Neuronal stem cell (in vitro differentiated cells): ENCODE measurements at regions not wholly inside any gene's neighbourhood (a gene's known extent, or its start where the extent isn't known, plus 50 kb on each side); places are given as distances from the start of the nearest gene placed in this dataset.
"Not testable (repeated sequence)": the region's sequence is repeated elsewhere in the genome, so short reads cannot be mapped to it uniquely, and the experiment has no call there.

Experiments
- DNase-seq: peaks from one replicate; pipeline ENCODE4 v3.0.0-alpha.2; 2013; ENCODE audit warnings: low spot score
- H2AFZ ChIP-seq: one replicate; pipeline ENCODE4 v1.6.1; 2013; ENCODE audit warnings: mild to moderate bottlenecking, low read length, inconsistent platforms
- H2AK5ac ChIP-seq: 2 replicates; pipeline ENCODE4 v1.6.1; 2013; ENCODE audit warnings: low read depth, mild to moderate bottlenecking, inconsistent platforms, low read length, moderate library complexity, mixed read lengths
- H2BK120ac ChIP-seq: 2 replicates; pipeline ENCODE4 v1.6.1; 2013; ENCODE audit warnings: low read depth, mild to moderate bottlenecking, inconsistent platforms, low read length, moderate library complexity, mixed read lengths
- H2BK12ac ChIP-seq: one replicate; pipeline ENCODE4 v1.6.1; 2013; ENCODE audit warnings: low read length, inconsistent platforms
- H2BK15ac ChIP-seq: 2 replicates; pipeline ENCODE4 v1.6.1; 2013; ENCODE audit warnings: mild to moderate bottlenecking, low read length, inconsistent platforms, mixed read lengths
- H2BK5ac ChIP-seq: one replicate; pipeline ENCODE4 v1.6.1; 2013; ENCODE audit warnings: inconsistent platforms, mild to moderate bottlenecking, low read length, moderate library complexity
- H3K14ac ChIP-seq: one replicate; pipeline ENCODE4 v1.6.1; 2013; ENCODE audit warnings: low read length, inconsistent platforms
- H3K18ac ChIP-seq: 2 replicates; pipeline ENCODE4 v1.6.1; 2013; ENCODE audit warnings: low read length, inconsistent platforms
- H3K23ac ChIP-seq: 2 replicates; pipeline ENCODE4 v1.6.1; 2013; ENCODE audit warnings: low read depth, mild to moderate bottlenecking, mixed read lengths, low read length, inconsistent platforms; ENCODE audit not compliant: poor library complexity
- H3K27ac ChIP-seq: replicated peaks from 3 replicates; pipeline ENCODE4 v1.5.1; 2013; ENCODE audit warnings: low read length, inconsistent platforms
- H3K27me3 ChIP-seq, 3 experiments: 2 replicates each; pipeline ENCODE4 v1.6.1; 2013; ENCODE audit warnings: low read length in 3 of 3, mild to moderate bottlenecking in 2 of 3, inconsistent platforms in 1 of 3, low read depth in 1 of 3, mixed read lengths in 1 of 3, moderate library complexity in 1 of 3; ENCODE audit not compliant: control insufficient read depth in 3 of 3, insufficient read depth in 3 of 3
- H3K36me3 ChIP-seq, 2 donors: replicated peaks in 1 of 2; 2 replicates each; pipeline ENCODE4 v1.6.1; 2013; ENCODE audit warnings: low read length in 2 of 2; ENCODE audit not compliant: control insufficient read depth in 2 of 2, insufficient read depth in 2 of 2
- H3K4ac ChIP-seq: 2 replicates; pipeline ENCODE4 v1.6.1; 2013; ENCODE audit warnings: inconsistent platforms, mild to moderate bottlenecking, low read length, moderate library complexity
- H3K4me1 ChIP-seq, 2 donors: 1 replicate in 1 of 2; 2 replicates in 1 of 2; pipeline ENCODE4 v1.6.1; 2013; ENCODE audit warnings: low read length in 2 of 2, low read depth in 1 of 2; ENCODE audit not compliant: control insufficient read depth in 2 of 2, insufficient read depth in 1 of 2
- H3K4me2 ChIP-seq: one replicate; pipeline ENCODE4 v1.6.1; 2013; ENCODE audit warnings: mild to moderate bottlenecking, low read length, inconsistent platforms; ENCODE audit not compliant: insufficient read depth, poor library complexity, severe bottlenecking
- H3K4me3 ChIP-seq, 2 donors: 2 replicates each; pipeline ENCODE4 v1.5.1; 2013; ENCODE audit warnings: low read length in 2 of 2, mild to moderate bottlenecking in 2 of 2, inconsistent platforms in 1 of 2, moderate library complexity in 1 of 2
- H3K79me1 ChIP-seq: one replicate; pipeline ENCODE4 v1.6.1; 2013; ENCODE audit warnings: low read depth, mild to moderate bottlenecking, inconsistent platforms, low read length, moderate library complexity
- H3K9ac ChIP-seq: one replicate; pipeline ENCODE4 v1.6.1; 2013; ENCODE audit warnings: mild to moderate bottlenecking, low read depth, low read length, inconsistent platforms; ENCODE audit not compliant: poor library complexity
- H3K9me3 ChIP-seq, 2 donors: replicated peaks in 1 of 2; 2 replicates each; pipeline versions ENCODE3 to v1.6.1; 2013; ENCODE audit warnings: low read length in 2 of 2, mild to moderate bottlenecking in 2 of 2, inconsistent platforms in 1 of 2, low read depth in 1 of 2, mixed read lengths in 1 of 2, moderate library complexity in 1 of 2; ENCODE audit not compliant: control insufficient read depth in 2 of 2, insufficient read depth in 1 of 2
- H4K8ac ChIP-seq: one replicate; pipeline ENCODE4 v1.6.1; 2013; ENCODE audit warnings: low read depth, mild to moderate bottlenecking, inconsistent platforms, low read length, moderate library complexity
- H4K91ac ChIP-seq: one replicate; pipeline ENCODE4 v1.6.1; 2013; ENCODE audit warnings: low read length, low read depth, mild to moderate bottlenecking, inconsistent platforms; ENCODE audit not compliant: poor library complexity
- WGBS, 2 donors: extraction: QIAGEN DNeasy Blood & Tissue Kit; methylation state at CpG; one replicate each; pipeline ENCODE4 v1.1.7; 2013; ENCODE audit warnings: missing lambda C conversion rate in 2 of 2, mixed read lengths in 1 of 2; ENCODE audit not compliant: insufficient read length in 2 of 2, insufficient replicate concordance in 1 of 2; ENCODE audit errors: extremely low coverage in 2 of 2; 5-methylcytosine and 5-hydroxymethylcytosine counted together

DNA sequence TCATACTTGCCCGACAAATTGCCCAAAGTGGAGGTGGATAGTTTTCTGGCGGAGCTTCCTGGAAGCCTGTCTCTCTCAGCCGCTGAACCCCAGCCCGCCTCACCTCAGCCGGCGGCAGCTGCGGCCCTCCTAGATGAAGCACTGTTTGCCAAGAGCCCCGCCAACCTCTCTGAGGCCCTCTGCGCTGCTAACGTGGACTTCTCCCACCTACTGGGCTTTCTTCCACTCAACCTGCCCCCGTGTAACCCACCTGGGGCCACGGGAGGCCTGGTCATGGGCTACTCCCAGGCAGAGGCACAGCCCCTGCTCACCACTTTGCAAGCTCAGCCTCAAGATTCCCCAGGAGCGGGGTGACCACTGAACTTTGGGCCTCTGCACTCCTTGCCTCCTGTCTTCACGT lies 254.1 kb downstream of the NKX6-1 start:
- not testable (repeated sequence) for H4K8ac ChIP-seq, H2AFZ ChIP-seq, H3K9ac ChIP-seq, H2BK12ac ChIP-seq, H3K18ac ChIP-seq, DNase-seq, H3K27ac ChIP-seq, H2AK5ac ChIP-seq, H3K4me3 ChIP-seq, H3K27me3 ChIP-seq, H3K9me3 ChIP-seq, H3K36me3 ChIP-seq, H3K23ac ChIP-seq, H3K4me2 ChIP-seq, H4K91ac ChIP-seq, H3K14ac ChIP-seq, H2BK15ac ChIP-seq, H2BK5ac ChIP-seq, H3K4me1 ChIP-seq, H2BK120ac ChIP-seq, H3K79me1 ChIP-seq, H3K4ac ChIP-seq
- WGBS, 2 donors: no CpG with 5 or more reads among the region's 14 CpGs

DNA sequence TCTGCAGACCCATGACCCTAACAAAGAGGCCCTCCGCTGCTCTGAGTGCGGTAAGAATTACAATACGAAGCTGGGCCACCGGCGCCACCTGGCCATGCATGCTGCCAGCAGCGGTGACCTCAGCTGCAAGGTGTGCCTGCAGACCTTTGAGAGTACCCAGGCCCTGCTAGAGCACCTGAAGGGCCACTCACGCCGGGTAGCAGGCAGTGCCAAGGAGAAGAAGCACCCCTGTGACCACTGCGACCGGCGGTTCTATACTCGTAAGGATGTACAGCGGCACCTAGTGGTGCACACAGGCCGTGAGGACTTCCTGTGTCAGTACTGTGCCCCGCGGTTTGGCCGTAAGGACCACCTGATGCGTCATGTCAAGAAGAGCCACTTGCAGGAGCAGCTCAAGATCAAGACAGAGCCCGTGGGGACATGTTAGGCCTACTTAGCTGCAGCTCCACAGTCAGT lies 254.7 kb downstream of the NKX6-1 start:
- not testable (repeated sequence) for H3K4me1 ChIP-seq, H4K8ac ChIP-seq, H3K9ac ChIP-seq, H2AFZ ChIP-seq, H2BK5ac ChIP-seq, H3K18ac ChIP-seq, H3K4me3 ChIP-seq, H2AK5ac ChIP-seq, H3K14ac ChIP-seq, H2BK12ac ChIP-seq, H3K36me3 ChIP-seq, H2BK15ac ChIP-seq, H3K27ac ChIP-seq, DNase-seq, H2BK120ac ChIP-seq, H3K23ac ChIP-seq, H4K91ac ChIP-seq, H3K4me2 ChIP-seq, H3K4ac ChIP-seq, H3K9me3 ChIP-seq, H3K27me3 ChIP-seq, H3K79me1 ChIP-seq
- no CpG with 5 or more reads among the region's 19 CpGs for WGBS, 2 donors

DNA sequence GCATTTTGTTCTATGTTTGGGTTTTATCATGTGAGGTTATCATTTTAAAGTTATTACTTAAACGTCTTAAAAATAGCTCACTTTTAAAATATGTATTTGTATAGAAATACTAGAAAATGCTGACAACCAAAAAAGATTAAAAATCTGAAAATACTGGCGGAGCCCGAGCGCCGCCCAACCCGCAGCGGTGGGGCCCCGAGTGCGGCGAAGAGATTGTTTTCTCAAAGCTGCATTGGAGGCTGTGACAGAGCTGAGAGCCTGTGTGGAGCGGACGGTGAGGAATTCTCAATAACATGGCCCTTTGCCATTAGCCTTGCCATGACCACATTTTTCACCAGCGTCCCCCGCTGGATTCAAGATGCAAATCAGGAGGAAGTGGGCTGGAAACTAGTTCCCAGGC lies 255.4 kb downstream of the NKX6-1 start:
- H3K9me3 ChIP-seq: no peaks in the 10 kb centered on the region
- no peaks in the 10 kb centered on the region for H3K27me3 ChIP-seq
- DNase-seq: no peak
- H2BK15ac ChIP-seq: no peak overlapping the region
- no peaks in the 10 kb centered on the region for H3K79me1 ChIP-seq
- no peak overlapping the region for H2BK5ac ChIP-seq
- no peaks in the 10 kb centered on the region for H3K4me1 ChIP-seq
- no peaks in the 10 kb centered on the region for H3K36me3 ChIP-seq
- no peak overlapping the region for H2AK5ac ChIP-seq
- H4K8ac ChIP-seq: no peak overlapping the region
- H3K4me2 ChIP-seq: no peak overlapping the region
- no peak overlapping the region for H3K27ac ChIP-seq
- H2BK120ac ChIP-seq: no peak overlapping the region
- no peak overlapping the region for H2BK12ac ChIP-seq
- no peak overlapping the region for H4K91ac ChIP-seq
- no peak overlapping the region for H3K4me3 ChIP-seq
- H3K18ac ChIP-seq: no peak overlapping the region
- no peak overlapping the region for H3K4ac ChIP-seq
- no peak overlapping the region for H3K14ac ChIP-seq
- whole genome bisulfite sequencing, 2 donors: no CpG with 5 or more reads among the region's 14 CpGs
- H3K9ac ChIP-seq: no peak overlapping the region
- H3K23ac ChIP-seq: no peak overlapping the region
- H2AFZ ChIP-seq: no peak overlapping the region

DNA sequence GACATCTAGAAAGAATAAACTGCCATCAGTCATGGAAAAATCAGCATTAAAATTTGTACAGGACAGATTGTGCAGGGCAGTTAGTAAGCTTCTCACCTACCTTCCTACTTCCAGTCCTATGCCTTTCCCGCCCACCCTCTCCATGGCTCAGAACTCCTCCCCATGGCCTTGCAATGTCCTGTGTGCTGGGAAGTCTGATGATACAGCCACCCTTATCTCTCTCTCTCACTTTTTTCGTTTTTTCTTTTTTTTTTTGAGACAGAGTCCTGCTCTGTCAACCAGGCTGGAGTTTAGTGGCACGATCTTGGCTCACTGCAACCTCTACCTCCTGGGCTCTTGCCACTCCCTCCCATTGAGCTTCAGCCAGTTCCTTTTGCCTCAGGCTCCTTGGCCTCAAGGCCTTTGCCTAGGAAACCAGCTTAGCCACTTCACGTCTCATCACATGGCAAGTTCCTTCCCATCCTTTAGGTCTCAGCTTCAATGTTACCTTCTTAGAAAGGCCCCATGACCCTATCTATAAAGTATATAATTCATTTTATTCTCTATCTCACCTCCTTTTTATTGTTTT lies 259.7 kb downstream of the NKX6-1 start:
- Histone ChIP-seq H2BK12ac (no peak overlapping the region), H4K91ac (no peak overlapping the region), H3K4me2 (no peak overlapping the region), H3K4me1 (no peaks in the 10 kb centered on the region), H3K36me3 (no peaks in the 10 kb centered on the region), H2BK5ac (no peak overlapping the region), H3K23ac (no peak overlapping the region), H2AK5ac (no peak overlapping the region), H3K4me3 (no peak overlapping the region), H3K27me3 (no peaks in the 10 kb centered on the region), H4K8ac (no peak overlapping the region), H3K18ac (no peak overlapping the region), H3K27ac (no peak overlapping the region), H2BK15ac (no peak overlapping the region), H3K9me3 (no peaks in the 10 kb centered on the region), H3K79me1 (no peaks in the 10 kb centered on the region), H3K14ac (no peak overlapping the region), H2BK120ac (no peak overlapping the region), H3K9ac (no peak overlapping the region), H3K4ac (no peak overlapping the region), H2AFZ (no peak overlapping the region)
- DNase-seq: no peak
- no CpG with 5 or more reads among the region's 4 CpGs for WGBS, 2 donors
